ENCODE measurements at regions not wholly inside any gene's neighbourhood (a gene's known extent, or its start where the extent isn't known, plus 50 kb on each side); places are given as distances from the start of the nearest gene placed in this dataset.
A peak's percentile ranks its signal among the peaks of the same experiment; 100 is the strongest.

- Histone ChIP-seq H3K9me3 (replicated peaks in 1 of 2; ENCODE audit: control insufficient read depth in 2 of 2, insufficient read depth in 1 of 2, low read depth in 1 of 2, low read length in 2 of 2) (no peaks in the 10 kb centered on the region), H3K4me3 (ENCODE audit: low read length in 2 of 2) (no peak overlapping the region), H3K9ac (ENCODE audit: low read depth, low read length, poor library complexity) (no peak overlapping the region), H3K27me3 (ENCODE audit: control insufficient read depth in 3 of 3, insufficient read depth in 3 of 3, low read depth in 1 of 3, low read length in 3 of 3) (no peaks in the 10 kb centered on the region), H3K27ac (replicated peaks; ENCODE audit: low read length) (no peak overlapping the region), H4K8ac (ENCODE audit: low read depth, low read length) (no peak overlapping the region), H3K36me3 (replicated peaks in 1 of 2; ENCODE audit: control insufficient read depth in 2 of 2, insufficient read depth in 2 of 2, low read length in 2 of 2) (no peaks in the 10 kb centered on the region), H3K4ac (ENCODE audit: low read length) (no peak overlapping the region), H3K4me1 (ENCODE audit: control insufficient read depth in 2 of 2, insufficient read depth in 1 of 2, low read depth in 1 of 2, low read length in 2 of 2) (no peaks in the 10 kb centered on the region), H2BK15ac (ENCODE audit: low read length) (no peak overlapping the region), H2BK12ac (ENCODE audit: low read length) (no peak overlapping the region), H3K79me1 (ENCODE audit: low read depth, low read length) (no peaks in the 10 kb centered on the region), H4K91ac (ENCODE audit: low read depth, low read length, poor library complexity) (no peak overlapping the region), H3K18ac (ENCODE audit: low read length) (no peak overlapping the region), H2BK120ac (ENCODE audit: low read depth, low read length) (no peak overlapping the region), H2BK5ac (ENCODE audit: low read length) (no peak overlapping the region), H3K14ac (ENCODE audit: low read length) (no peak overlapping the region), H3K4me2 (ENCODE audit: insufficient read depth, low read length, poor library complexity, severe bottlenecking) (no peak overlapping the region), H3K23ac (ENCODE audit: low read depth, low read length, poor library complexity) (no peak overlapping the region), H2AFZ (ENCODE audit: low read length) (no peak overlapping the region), H2AK5ac (ENCODE audit: low read depth, low read length) (no peak overlapping the region)
- WGBS, 2 donors (ENCODE audit: extremely low coverage in 2 of 2, insufficient read length in 2 of 2, insufficient replicate concordance in 1 of 2): no CpG with 5 or more reads among the region's 2 CpGs
- no peak for DNase-seq (ENCODE audit: low spot score)
Observed at GRCh38 chr1:106615473-106615872, 441.0 kb upstream of the PRMT6 start.

- Histone ChIP-seq H3K36me3 (replicated peaks in 1 of 2; ENCODE audit: control insufficient read depth in 2 of 2, insufficient read depth in 2 of 2, low read length in 2 of 2) (no peaks in the 10 kb centered on the region), H3K4me2 (ENCODE audit: insufficient read depth, low read length, poor library complexity, severe bottlenecking) (no peak overlapping the region), H4K91ac (ENCODE audit: low read depth, low read length, poor library complexity) (no peak overlapping the region), H2BK5ac (ENCODE audit: low read length) (peak overlapping the region; percentile 22), H3K23ac (ENCODE audit: low read depth, low read length, poor library complexity) (no peak overlapping the region), H3K9ac (ENCODE audit: low read depth, low read length, poor library complexity) (no peak overlapping the region), H2AK5ac (ENCODE audit: low read depth, low read length) (no peak overlapping the region), H4K8ac (ENCODE audit: low read depth, low read length) (peak overlapping the region; percentile 19), H3K4me1 (ENCODE audit: control insufficient read depth in 2 of 2, insufficient read depth in 1 of 2, low read depth in 1 of 2, low read length in 2 of 2) (no peaks in the 10 kb centered on the region), H2AFZ (ENCODE audit: low read length) (no peak overlapping the region), H3K4ac (ENCODE audit: low read length) (no peak overlapping the region), H2BK15ac (ENCODE audit: low read length) (no peak overlapping the region), H3K18ac (ENCODE audit: low read length) (no peak overlapping the region), H2BK12ac (ENCODE audit: low read length) (no peak overlapping the region), H3K4me3 (ENCODE audit: low read length in 2 of 2) (no peak overlapping the region), H2BK120ac (ENCODE audit: low read depth, low read length) (no peak overlapping the region), H3K79me1 (ENCODE audit: low read depth, low read length) (no peaks in the 10 kb centered on the region), H3K27me3 (ENCODE audit: control insufficient read depth in 3 of 3, insufficient read depth in 3 of 3, low read depth in 1 of 3, low read length in 3 of 3) (no peaks in the 10 kb centered on the region), H3K9me3 (replicated peaks in 1 of 2; ENCODE audit: control insufficient read depth in 2 of 2, insufficient read depth in 1 of 2, low read depth in 1 of 2, low read length in 2 of 2) (no peaks in the 10 kb centered on the region), H3K27ac (replicated peaks; ENCODE audit: low read length) (no peak overlapping the region), H3K14ac (ENCODE audit: low read length) (no peak overlapping the region)
- no CpG with 5 or more reads among the region's 11 CpGs for WGBS, 2 donors (ENCODE audit: extremely low coverage in 2 of 2, insufficient read length in 2 of 2, insufficient replicate concordance in 1 of 2)
- DNase-seq (ENCODE audit: low spot score): no peak
Observed at GRCh38 chr1:106619080-106619826, 437.2 kb upstream of the PRMT6 start.

- Histone ChIP-seq H2AFZ (ENCODE audit: low read length) (no peak overlapping the region), H4K91ac (ENCODE audit: low read depth, low read length, poor library complexity) (no peak overlapping the region), H4K8ac (ENCODE audit: low read depth, low read length) (no peak overlapping the region), H2BK12ac (ENCODE audit: low read length) (no peak overlapping the region), H3K36me3 (replicated peaks in 1 of 2; ENCODE audit: control insufficient read depth in 2 of 2, insufficient read depth in 2 of 2, low read length in 2 of 2) (no peaks in the 10 kb centered on the region), H3K18ac (ENCODE audit: low read length) (no peak overlapping the region), H3K4ac (ENCODE audit: low read length) (no peak overlapping the region), H3K4me3 (ENCODE audit: low read length in 2 of 2) (no peak overlapping the region), H3K27me3 (ENCODE audit: control insufficient read depth in 3 of 3, insufficient read depth in 3 of 3, low read depth in 1 of 3, low read length in 3 of 3) (no peaks in the 10 kb centered on the region), H3K23ac (ENCODE audit: low read depth, low read length, poor library complexity) (no peak overlapping the region), H3K9ac (ENCODE audit: low read depth, low read length, poor library complexity) (no peak overlapping the region), H3K79me1 (ENCODE audit: low read depth, low read length) (no peaks in the 10 kb centered on the region), H2BK120ac (ENCODE audit: low read depth, low read length) (no peak overlapping the region), H3K4me2 (ENCODE audit: insufficient read depth, low read length, poor library complexity, severe bottlenecking) (no peak overlapping the region), H2AK5ac (ENCODE audit: low read depth, low read length) (no peak overlapping the region), H3K4me1 (ENCODE audit: control insufficient read depth in 2 of 2, insufficient read depth in 1 of 2, low read depth in 1 of 2, low read length in 2 of 2) (no peaks in the 10 kb centered on the region), H3K9me3 (replicated peaks in 1 of 2; ENCODE audit: control insufficient read depth in 2 of 2, insufficient read depth in 1 of 2, low read depth in 1 of 2, low read length in 2 of 2) (no peaks in the 10 kb centered on the region), H2BK15ac (ENCODE audit: low read length) (no peak overlapping the region), H3K27ac (replicated peaks; ENCODE audit: low read length) (no peak overlapping the region), H3K14ac (ENCODE audit: low read length) (no peak overlapping the region), H2BK5ac (ENCODE audit: low read length) (peak overlapping the region; percentile 22)
- no peak for DNase-seq (ENCODE audit: low spot score)
- no CpG with 5 or more reads among the region's 5 CpGs for WGBS, 2 donors (ENCODE audit: extremely low coverage in 2 of 2, insufficient read length in 2 of 2, insufficient replicate concordance in 1 of 2)
Observed at GRCh38 chr1:106619827-106620134, 436.7 kb upstream of the PRMT6 start.

- H3K36me3 ChIP-seq (replicated peaks in 1 of 2; ENCODE audit: control insufficient read depth in 2 of 2, insufficient read depth in 2 of 2, low read length in 2 of 2): no peaks in the 10 kb centered on the region
- H3K9ac ChIP-seq (ENCODE audit: low read depth, low read length, poor library complexity): no peak overlapping the region
- no peak overlapping the region for H3K4me3 ChIP-seq (ENCODE audit: low read length in 2 of 2)
- no peak overlapping the region for H3K23ac ChIP-seq (ENCODE audit: low read depth, low read length, poor library complexity)
- no peak overlapping the region for H2BK5ac ChIP-seq (ENCODE audit: low read length)
- DNase-seq (ENCODE audit: low spot score): no peak
- H2BK15ac ChIP-seq (ENCODE audit: low read length): no peak overlapping the region
- H3K4ac ChIP-seq (ENCODE audit: low read length): no peak overlapping the region
- no peak overlapping the region for H2BK120ac ChIP-seq (ENCODE audit: low read depth, low read length)
- H3K79me1 ChIP-seq (ENCODE audit: low read depth, low read length): no peaks in the 10 kb centered on the region
- peak overlapping the region; percentile 19 for H3K18ac ChIP-seq (ENCODE audit: low read length)
- H3K4me2 ChIP-seq (ENCODE audit: insufficient read depth, low read length, poor library complexity, severe bottlenecking): no peak overlapping the region
- peak overlapping the region; percentile 99 for H4K8ac ChIP-seq (ENCODE audit: low read depth, low read length)
- no peak overlapping the region for H2BK12ac ChIP-seq (ENCODE audit: low read length)
- H3K14ac ChIP-seq (ENCODE audit: low read length): no peak overlapping the region
- H4K91ac ChIP-seq (ENCODE audit: low read depth, low read length, poor library complexity): no peak overlapping the region
- no peaks in the 10 kb centered on the region for H3K27me3 ChIP-seq (ENCODE audit: control insufficient read depth in 3 of 3, insufficient read depth in 3 of 3, low read depth in 1 of 3, low read length in 3 of 3)
- no peaks in the 10 kb centered on the region for H3K9me3 ChIP-seq (replicated peaks in 1 of 2; ENCODE audit: control insufficient read depth in 2 of 2, insufficient read depth in 1 of 2, low read depth in 1 of 2, low read length in 2 of 2)
- no CpG with 5 or more reads among the region's 7 CpGs for WGBS, 2 donors (ENCODE audit: extremely low coverage in 2 of 2, insufficient read length in 2 of 2, insufficient replicate concordance in 1 of 2)
- no peak overlapping the region for H2AK5ac ChIP-seq (ENCODE audit: low read depth, low read length)
- H3K27ac ChIP-seq (replicated peaks; ENCODE audit: low read length): no peak overlapping the region
- no peaks in the 10 kb centered on the region for H3K4me1 ChIP-seq (ENCODE audit: control insufficient read depth in 2 of 2, insufficient read depth in 1 of 2, low read depth in 1 of 2, low read length in 2 of 2)
- no peak overlapping the region for H2AFZ ChIP-seq (ENCODE audit: low read length)
Observed at GRCh38 chr1:106620521-106620954, 435.9 kb upstream of the PRMT6 start.
